ENCODE measurements at regions not wholly inside any gene's neighbourhood (a gene's known extent, or its start where the extent isn't known, plus 50 kb on each side); places are given as distances from the start of the nearest gene placed in this dataset.

DNA sequence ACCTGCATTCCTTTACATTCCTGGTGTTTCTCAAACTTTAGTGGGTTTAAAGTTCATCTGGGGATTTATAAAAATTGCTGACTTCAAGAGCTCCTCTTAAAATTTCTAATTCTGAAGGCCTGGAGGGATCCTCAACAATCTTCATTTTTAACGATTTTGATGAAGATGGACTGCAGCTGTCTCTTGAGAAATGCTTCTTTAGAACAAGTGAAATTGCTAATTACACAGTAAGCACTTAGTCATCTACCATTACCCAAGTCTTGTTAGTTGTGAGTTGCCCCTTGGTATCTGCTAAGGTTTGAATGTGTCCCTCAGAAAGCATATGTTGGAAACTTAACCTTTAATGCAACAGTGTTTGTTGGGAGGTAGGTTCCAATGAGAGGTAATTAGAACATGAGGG is 163.7 kb downstream of the LTN1 start:
- TF ChIP-seq, protein P1, sequence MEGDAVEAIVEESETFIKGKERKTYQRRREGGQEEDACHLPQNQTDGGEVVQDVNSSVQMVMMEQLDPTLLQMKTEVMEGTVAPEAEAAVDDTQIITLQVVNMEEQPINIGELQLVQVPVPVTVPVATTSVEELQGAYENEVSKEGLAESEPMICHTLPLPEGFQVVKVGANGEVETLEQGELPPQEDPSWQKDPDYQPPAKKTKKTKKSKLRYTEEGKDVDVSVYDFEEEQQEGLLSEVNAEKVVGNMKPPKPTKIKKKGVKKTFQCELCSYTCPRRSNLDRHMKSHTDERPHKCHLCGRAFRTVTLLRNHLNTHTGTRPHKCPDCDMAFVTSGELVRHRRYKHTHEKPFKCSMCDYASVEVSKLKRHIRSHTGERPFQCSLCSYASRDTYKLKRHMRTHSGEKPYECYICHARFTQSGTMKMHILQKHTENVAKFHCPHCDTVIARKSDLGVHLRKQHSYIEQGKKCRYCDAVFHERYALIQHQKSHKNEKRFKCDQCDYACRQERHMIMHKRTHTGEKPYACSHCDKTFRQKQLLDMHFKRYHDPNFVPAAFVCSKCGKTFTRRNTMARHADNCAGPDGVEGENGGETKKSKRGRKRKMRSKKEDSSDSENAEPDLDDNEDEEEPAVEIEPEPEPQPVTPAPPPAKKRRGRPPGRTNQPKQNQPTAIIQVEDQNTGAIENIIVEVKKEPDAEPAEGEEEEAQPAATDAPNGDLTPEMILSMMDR (optimal IDR thresholded peaks at IDR 0.05 in 1 of 3, IDR thresholded peaks at IDR 0.05 in 1 of 3, conservative IDR thresholded peaks at IDR 0.05 in 1 of 3; ENCODE audit: extremely low read depth in 1 of 3, insufficient read depth in 2 of 3, low read length in 3 of 3) = no peak
- no peak for TF ChIP-seq EZH2 (IDR thresholded peaks at IDR 0.05; ENCODE audit: low read length)
